ENCODE measurements at regions not wholly inside any gene's neighbourhood (a gene's known extent, or its start where the extent isn't known, plus 50 kb on each side); places are given as distances from the start of the nearest gene placed in this dataset.

DNA sequence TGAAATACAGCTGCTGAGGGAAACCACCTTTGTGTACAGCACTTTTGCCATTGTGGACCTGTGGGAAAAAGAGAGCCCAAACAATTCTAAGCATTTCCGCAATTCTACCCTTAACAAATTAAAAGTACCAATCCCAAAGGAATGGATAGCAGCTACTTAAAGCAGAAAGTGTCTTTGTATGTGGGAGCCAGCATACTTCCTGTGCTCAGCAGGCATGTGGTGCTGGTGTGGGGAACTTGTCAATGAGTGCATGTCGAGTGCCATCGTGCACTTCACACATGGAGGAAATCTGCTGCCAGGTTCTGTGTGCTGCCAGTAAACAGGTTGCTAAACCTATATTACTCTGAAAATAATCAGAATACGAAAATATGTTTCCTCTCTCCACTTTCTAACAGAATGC lies 399.0 kb downstream of the LRRC70 start:
- TF ChIP-seq, protein P1, sequence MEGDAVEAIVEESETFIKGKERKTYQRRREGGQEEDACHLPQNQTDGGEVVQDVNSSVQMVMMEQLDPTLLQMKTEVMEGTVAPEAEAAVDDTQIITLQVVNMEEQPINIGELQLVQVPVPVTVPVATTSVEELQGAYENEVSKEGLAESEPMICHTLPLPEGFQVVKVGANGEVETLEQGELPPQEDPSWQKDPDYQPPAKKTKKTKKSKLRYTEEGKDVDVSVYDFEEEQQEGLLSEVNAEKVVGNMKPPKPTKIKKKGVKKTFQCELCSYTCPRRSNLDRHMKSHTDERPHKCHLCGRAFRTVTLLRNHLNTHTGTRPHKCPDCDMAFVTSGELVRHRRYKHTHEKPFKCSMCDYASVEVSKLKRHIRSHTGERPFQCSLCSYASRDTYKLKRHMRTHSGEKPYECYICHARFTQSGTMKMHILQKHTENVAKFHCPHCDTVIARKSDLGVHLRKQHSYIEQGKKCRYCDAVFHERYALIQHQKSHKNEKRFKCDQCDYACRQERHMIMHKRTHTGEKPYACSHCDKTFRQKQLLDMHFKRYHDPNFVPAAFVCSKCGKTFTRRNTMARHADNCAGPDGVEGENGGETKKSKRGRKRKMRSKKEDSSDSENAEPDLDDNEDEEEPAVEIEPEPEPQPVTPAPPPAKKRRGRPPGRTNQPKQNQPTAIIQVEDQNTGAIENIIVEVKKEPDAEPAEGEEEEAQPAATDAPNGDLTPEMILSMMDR (IDR thresholded peaks at IDR 0.05), result no peak
- TF ChIP-seq POLR2A (IDR thresholded peaks at IDR 0.05), result no peak

All from Peyer's patch (tissue), 4 donors.